ENCODE measurements at regions not wholly inside any gene's neighbourhood (a gene's known extent, or its start where the extent isn't known, plus 50 kb on each side); places are given as distances from the start of the nearest gene placed in this dataset.

DNA sequence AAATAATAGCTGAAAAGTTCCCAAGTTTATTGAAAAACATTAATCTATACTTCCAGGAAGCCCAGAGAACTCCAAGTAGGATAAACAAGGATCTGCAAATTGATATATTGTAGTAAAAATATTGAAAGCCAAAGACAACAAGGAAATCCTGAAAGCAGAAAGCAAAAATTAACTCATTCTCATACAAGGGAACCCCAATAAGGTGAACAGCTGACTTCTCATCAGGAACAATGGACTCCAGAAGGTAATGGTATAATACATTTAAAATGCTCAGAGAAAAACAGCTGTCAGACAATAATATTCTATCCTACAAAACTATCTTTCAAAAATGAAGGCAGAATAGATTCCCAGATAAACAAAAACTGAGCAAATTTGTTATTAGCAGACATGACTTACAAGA, 138.1 kb upstream of the BMP4 start:
- DNase-seq, result peak; percentile 12

DNA sequence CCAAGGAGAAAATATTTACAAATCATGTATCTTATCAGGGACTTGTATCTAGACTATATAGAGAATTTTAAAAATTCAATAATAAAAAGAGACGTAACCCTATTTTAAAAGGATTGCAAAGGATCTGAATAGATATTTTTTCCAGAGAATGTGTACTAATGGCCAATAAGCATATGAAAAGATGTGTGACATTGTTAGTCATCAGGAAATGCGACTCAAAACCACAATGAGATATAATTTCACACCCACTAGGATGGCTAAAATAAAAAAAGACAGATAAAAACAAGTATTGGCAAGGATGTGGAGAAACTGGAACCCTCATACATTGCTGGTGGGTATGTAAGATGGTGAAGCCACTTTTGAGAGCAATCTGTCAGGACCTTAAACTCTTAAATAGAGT, 141.9 kb upstream of the BMP4 start:
- DNase-seq, result no peak

DNA sequence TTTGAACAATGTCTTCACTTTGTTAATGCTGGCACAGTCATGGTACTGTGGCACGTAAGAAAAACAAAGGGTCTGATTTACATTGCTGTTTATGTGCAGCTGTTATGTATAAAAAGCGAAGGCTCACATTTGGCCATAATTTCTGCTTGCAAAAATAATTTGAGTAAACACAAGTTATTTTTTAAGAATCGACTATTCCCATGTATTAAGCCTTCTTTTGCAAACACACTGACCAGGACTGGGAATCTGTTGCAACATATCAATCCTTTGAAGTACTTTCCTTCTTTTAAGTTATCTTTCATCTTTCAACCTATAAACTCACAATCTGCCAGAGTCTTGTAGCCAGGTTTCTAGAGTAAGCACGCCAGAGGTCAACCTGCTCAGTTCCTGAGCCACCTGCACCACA, 145.4 kb upstream of the BMP4 start:
- DNase-seq, result no peak

DNA sequence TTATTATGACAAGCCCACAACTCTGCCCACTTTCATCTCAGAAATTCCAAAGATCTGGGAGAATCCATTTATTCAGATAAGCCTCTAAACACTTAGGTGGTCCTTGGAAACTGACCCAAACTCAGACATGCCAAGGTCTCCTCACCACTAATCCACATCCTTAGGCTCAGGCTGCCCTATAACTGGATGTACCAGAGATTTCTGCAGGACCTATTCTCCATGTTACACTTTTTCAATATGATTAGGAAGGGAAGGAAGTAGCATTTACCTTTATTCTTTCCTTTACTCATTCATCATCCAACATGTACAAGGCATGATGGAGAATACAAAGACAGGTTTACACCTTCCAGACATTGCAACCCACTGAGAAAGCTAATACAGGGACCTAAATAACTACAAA, 145.9 kb upstream of the BMP4 start:
- no peak for DNase-seq

DNA sequence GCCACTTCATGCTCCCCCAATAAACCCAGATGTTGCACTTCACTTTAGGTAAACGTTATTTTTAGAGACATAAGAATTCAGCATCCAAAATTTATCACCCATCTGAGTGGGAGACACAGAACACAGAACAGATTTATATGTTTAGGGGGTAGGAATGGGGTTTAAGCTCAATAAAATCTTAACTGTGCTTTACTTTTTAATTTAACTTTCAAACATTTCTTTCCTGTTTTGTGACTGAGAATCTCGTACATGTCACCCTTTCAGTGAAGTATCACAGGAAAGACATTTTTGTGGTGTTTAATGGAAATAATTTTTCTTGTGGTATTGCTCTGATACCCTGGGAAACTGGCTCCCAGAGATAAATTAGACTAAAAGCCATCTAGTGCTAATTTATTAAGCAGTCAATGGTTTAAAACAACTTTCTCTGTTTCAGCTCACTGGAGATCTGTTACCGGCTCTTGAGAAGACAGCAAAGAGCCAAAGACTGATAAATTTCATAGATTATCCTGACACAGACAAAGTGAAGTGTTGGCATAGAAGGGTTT, 148.0 kb upstream of the BMP4 start:
- DNase-seq, result no peak

DNA sequence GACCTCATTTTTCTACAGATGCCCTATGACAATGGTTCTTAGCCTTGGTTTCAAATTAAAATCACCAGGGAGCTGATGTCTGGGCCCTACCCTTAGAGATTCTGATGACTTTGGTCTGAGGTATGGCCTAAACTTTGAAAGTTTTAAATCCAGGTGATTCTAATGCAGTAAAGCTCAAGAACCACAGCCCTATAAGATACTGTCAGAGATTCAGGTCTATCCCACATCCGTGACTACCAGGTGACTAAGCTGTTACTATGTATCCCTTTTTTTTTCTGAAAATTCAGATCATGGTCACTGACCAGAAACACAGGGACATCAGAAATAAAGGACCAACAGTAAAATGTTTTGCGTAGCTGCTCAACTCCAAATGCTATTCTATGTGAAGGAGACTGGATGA, 148.8 kb upstream of the BMP4 start:
- no peak for DNase-seq

DNA sequence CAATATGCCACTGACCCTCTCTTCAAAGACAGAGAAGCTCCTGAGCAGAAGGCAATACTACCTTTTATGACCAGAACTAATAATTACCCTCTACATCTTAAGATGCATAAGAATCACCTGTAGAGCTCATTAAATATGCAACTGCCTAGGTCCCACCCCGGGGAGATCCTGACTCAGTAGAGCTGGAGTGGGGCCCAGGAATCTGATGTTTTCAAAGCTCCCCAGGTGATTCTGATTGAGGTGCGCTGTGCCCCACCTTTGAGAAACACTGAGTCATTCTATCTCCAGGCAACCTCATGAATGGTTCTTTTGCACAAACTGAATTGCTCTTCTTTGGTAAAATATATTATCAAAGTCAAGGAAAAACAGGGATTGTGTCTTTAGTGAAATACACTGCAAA, 149.3 kb upstream of the BMP4 start:
- DNase-seq, result peak; percentile 24

DNA sequence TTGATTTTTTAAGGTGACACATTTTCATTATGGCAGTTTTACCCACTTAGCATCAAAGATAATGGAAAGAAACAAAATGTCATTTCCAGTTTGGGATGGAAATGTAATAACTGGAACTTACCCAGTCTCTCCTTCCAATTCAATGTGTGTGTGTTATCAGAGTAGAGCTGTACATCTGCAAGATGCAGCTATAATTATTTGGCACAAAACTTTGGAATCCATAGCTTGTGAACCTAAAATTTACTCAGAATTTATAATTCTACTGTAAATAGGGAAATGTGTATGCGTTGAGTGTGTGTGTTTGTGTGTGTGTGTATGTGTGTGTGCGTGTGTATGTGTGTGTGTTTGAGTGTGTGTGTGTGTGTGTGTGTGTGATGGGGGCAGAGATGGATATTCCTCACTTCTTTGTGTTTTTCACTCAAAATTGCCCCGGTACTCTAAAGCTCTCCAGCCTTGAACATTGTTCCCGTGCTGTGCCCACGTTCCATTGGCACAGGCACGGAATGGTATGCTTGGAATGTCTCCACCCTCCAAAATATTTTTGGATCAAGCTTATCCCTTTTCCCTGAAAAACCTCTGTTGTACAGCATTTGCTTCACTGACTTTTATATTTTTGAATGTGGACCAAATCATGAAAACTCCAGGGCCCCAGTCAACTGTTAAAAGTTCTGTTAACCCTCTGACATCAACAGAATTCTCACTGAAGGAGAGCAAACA, 150.2 kb upstream of the BMP4 start:
- no peak for DNase-seq

DNA sequence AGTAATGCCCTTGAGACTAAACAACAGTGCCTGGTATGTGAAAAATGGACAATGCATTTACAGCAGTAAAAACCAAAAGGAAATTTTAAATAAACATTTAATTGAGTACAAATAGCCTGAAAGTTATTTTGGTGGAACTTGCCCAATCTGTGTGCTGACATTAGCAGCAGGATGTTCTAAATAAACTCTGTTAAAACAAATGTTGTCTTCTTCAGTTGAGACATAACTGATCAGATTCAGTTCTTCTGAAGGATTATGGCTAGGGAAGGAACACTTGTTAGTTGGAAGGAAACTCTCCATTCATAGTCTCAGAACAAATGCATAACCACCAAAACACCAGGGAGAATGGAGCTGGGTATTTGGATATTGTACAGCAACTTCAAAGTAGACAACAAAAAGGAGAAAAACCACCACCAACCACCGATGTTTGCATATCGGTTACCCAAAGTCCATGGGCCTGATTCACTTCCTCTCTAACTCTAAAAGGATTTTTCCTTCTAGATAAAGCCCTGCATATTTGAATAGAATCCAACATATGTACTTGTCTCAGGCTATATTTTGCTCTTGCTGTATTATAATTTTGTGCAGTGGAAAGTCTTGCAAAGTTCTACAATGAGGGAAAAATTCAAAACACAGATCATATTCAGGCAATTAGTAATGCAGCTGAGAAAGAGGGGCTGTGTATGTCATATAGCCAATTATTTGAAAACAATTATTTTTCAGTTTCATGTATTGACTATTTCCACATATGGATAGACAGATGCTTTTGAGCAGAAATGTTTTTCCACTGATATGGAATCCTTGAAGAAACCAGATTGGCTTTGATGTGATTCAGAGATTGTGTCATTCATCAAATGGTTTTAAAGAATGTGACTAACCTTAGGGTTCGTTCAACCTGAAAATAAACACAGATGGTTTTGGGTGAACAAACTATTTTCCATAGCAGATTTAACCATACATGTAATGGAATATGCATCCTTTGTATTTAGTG, 152.2 kb upstream of the BMP4 start:
- peak; percentile 33 for DNase-seq

DNA sequence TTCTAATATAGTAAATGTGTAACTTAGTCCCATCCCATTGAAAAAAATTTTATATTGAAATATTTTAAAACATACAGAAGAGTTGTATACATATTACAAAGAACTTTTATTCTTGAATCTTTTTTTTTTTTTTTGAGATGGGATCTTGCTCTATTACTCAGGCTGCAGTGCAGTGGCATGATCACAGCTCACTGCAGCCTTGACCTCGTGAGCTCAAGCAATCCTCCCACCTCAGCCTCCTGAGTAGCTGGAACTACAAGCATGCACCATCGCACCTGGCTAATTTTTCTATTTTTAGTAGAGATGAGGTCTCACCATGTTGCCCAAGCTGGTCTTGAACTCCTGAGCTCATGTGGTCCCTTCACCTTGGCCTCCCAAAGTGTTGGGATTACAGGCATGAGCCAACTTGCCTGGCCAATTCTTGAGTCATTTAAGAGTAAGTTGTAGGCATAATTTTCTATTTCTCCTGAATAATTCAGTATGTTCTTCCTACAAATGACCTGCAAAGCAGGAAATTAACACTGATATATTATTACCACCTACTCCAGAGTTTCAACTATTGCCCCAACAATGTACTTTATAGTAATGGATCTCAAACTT, 153.0 kb upstream of the BMP4 start:
- no peak for DNase-seq

DNA sequence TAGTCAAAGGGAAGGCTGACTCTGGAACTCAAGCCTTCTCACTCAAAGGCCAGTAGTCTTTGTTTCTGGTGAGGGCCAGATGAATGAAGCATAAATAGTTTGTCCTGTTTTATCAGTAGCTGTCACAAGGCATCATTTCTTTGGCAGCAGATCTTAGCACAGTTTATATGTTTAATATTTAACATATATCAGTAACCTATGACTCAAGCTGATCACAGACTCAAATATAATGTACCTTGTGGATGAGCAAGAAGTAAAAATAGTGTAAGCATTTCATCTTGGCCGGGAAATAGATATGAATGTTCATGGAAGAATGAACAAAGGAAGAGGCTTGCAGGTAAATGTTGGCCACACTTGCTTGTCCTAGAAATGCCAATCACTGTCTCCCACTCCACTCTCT, 158.3 kb upstream of the BMP4 start:
- DNase-seq, result no peak

DNA sequence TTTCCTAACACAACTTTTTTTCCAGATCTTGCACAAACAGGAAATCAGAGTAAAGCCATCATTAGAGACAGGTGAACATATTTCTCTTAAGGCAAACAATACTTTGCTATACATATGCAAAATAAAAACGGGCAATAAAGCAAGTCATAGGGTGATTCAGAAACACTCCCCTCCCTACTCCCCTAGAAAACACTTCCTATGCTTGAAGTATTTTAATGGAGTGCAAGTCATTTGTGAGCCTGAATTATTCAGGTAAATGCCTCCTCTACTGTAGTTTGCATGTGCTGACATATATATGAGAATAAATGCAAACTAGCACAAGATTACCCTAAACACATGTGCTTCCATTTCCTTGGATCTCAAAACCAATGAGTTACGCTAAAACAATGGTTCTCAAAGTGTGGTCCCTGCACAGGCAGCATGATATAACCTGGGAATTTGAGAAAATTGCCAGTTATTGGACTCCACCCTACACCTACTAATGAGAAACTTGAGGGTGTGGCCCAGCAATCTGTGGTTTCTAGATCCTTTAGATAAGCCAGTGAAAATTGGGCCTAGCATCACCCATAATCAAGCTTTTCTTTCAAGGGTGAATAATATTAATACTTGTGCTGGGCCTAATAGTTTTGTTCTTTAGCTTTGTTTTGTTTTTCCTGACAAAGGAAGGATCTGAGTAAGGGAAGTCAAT, 159.7 kb upstream of the BMP4 start:
- peak; percentile 36 for DNase-seq

DNA sequence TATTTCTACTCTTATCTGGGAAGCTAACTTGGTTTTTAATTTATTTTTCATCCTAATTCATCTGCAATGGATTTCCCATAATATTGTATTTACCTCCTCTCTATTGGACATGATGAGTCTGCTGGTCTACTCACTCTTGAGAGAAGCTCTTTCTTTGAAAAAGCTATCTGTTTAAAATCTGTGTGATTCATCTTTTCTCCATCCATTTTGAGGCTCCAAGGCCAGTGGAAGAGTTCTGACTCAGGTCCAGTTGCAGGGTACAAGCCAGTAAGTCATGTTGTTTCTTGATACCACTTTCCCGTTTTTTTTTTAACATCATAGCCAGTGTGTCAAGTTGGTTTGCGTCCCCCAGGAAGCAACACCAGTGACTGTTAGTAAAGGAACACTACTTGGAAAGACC, 160.3 kb upstream of the BMP4 start:
- no peak for DNase-seq

DNA sequence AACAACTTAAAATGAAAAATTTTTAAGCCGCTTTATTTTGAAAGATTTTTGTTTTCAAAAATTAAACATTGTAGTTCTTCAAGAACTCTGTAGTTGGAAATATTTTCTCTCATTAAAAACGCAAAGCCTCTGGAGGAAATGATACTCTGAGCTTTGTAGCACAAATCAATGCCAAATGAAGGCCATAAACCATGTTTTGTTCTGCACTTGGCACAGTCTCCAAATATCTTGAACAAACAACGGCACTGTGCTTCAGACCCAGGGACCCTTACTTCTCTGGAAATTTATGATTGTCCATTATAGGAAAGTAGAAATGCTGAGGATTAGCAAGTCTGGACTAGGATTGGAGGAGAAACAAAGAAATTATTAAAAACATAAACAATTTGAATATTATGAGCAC, 160.8 kb upstream of the BMP4 start:
- peak; percentile 65 for DNase-seq

DNA sequence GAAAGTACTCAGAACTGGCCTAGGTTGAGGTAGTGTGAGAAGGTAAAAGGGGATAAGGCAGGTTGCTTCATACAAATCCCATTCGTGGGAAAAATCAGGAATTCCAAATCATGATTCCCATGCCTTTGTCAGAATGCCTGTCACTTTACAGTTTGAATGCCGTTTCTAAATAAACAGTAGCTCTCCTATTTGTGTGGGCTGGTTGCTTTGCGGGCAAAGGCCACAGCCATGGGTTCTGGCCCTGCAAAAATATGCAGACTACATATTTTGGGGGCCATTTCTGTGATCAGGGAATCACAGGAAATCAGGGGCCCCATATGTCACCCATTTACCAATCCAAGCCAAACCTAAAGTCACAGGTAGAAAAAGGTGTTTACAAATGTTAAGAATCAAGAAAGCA, 161.3 kb upstream of the BMP4 start:
- DNase-seq, result no peak

DNA sequence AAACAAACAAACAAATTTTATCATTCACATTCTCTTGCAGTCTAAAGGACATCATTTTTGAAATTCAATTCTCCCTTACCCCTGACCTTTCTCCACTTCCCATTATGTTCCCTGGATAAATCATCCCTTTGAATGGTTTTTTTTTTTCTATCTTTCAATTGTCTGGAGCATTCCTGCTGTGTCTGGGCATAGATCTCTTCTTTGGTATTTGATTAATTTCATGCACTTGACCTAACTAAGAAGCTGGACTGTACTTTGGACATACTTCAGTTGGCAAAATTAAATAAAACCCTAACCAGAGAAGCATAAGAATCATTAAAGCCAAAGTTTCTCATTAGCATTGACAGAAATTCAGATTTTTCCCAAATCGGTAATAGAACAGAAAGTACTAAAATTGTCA, 163.6 kb upstream of the BMP4 start:
- DNase-seq, result peak; percentile 26

DNA sequence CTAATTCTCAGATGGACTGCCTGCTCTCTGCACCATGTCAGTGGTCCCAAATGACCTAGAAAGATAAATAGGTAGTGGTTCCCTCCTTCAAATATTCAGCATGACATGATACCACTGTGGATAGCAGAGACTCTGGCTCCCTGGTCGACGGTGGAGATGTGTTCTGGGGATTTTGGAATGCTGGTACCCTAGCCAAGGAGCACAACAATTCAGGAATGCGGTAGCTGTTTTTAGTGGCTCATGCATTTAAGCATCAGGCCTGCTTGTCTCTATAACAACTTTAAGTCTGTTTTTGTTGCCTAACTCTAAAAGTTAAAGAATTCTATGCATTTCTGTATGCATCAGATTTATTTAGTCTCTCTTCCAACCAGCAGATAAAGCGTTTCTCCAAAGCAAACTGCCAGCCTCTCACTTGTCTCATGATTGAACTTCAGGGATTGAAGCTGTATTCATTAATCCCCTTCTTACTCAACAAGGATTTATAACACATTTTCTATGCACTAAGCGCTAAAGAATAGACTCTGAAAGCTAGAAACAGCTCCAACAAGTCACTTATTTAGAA, 164.9 kb upstream of the BMP4 start:
- DNase-seq, result no peak

DNA sequence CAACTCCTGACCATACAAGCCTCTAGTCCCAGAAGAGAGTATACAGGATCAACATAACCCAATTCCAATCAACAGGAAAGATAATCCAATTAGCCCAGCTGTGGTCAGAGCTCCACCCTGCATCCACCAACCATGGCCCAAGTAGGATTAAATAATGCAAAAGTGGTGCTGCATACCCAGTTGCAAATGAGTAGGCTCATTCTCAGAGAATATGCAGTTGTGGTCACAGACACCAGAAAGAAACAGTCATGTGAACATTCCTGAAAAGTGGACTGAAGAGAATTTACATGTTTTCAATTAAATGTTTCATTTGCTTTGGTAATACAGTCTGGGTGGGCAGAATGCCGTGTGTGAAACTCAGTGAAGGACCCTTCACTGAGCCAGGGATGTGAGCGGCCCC, 167.2 kb upstream of the BMP4 start:
- DNase-seq, result no peak

DNA sequence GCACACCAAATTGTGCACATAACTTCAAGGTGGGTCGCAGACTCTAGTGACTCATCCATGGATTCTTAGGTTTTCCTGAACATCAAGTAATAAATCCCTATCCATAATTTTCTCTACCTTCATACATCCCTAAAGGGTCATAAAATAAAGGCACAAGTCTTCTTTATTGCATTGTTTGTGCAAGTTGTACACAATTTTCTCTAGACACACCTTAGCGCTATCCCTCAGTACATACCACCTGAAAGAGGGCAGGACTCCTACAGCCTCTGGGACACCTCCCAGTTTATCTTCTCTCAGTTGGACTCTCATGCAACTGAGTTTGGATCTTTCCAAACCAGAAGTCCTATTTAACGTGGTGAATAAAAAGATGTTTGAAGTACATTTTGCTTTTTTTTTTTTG, 168.5 kb upstream of the BMP4 start:
- DNase-seq, result no peak

DNA sequence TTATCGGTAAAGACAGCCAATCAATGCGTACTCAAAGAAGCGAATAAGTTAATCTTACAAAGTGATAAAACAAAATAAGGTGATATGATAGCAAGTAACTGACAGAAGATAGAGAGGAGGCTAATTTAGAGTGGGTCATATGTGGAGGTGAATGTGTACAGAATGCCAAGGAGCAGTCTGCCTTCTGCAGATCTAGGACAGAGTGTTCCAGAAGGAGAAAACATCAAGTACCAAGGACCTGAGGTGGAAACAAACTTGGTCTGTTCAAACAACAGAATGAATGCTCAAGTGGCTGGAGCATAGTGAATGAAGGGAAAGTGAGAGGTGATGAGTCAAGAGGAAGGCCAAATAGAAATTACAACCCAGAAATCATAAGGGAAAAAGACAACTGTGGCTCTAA, 170.3 kb upstream of the BMP4 start:
- no peak for DNase-seq

DNA sequence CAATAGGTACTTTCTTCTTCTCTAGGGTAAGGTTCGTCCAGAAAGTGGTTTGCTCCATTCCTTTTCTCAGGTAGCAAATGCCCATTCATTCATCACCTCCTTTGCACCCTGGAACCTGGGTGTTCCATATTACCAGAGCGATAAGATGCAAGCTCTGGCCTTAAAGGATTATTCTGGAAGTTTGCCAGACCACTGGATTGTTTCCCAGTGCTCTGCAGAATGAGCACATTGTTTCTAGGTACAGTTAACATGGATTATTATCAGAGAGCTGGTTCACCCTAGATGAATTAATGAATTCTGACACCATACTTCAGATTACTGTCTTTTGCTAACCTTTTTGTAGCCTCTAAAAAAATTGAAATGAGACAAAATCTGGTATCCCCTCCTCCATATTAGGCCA, 170.9 kb upstream of the BMP4 start:
- peak; percentile 26 for DNase-seq

DNA sequence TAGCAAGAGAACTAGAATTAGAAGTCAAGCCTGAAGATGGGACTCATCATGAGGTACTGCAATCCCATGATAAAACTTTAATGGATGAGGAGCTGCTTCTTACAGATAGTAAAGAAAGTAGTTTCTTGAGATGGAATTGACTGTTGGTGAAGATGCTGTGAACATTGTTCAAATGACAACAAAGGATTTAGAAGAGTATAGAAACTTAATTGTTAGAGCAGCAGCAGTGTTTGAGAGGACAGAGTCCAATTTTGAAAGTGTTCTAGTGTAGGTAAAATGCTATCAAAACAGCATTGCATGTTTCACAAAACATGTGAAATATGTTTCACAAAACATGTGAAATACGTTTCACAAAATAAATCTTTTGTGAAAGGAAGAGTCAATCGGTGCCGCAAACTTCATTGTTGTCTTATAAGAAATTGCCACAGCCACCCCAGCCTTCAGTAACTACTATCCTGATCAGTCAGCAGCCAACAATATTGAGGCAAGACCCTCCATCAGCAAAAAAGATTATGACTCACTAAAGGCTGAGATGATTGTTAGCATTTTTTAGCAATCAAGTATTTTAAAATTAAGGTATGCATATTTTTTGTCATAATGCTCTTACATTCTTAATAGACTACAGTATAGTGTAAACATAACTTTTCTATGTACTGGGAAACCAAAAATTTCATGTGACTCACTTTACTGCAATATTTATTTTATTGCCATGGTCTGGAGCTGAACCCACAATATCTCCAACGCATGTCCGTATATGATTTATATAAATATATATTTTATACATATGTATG, 173.4 kb upstream of the BMP4 start:
- no peak for DNase-seq

Data from NCI-H69 (cell line).